Activated T-cell treated with anti-CD3 and anti-CD28 coated beads, Interleukin-2, amount 50 U/mL, for 4 hours (primary cell): ENCODE measurements at regions not wholly inside any gene's neighbourhood (a gene's known extent, or its start where the extent isn't known, plus 50 kb on each side); places are given as distances from the start of the nearest gene placed in this dataset.
"Not testable (repeated sequence)": the region's sequence is repeated elsewhere in the genome, so short reads cannot be mapped to it uniquely, and the experiment has no call there.

Source experiments
- ATAC-seq, 2 donors: fragments of 200-7000 bp; cut with Tn5 transposase; one replicate each; pipeline ENCODE4 v1.10.0; 2021
- DNase-seq: peaks from one replicate; pipeline ENCODE4 v3.0.0-alpha.2; 2020
- H3K27me3 Mint-ChIP-seq: one replicate; pipeline ENCODE4 v1.8.0; 2021; ENCODE audit warnings: low read depth, mixed read lengths
- H3K36me3 Mint-ChIP-seq: one replicate; pipeline ENCODE4 v1.8.0; 2022; ENCODE audit warnings: mixed read lengths; ENCODE audit not compliant: insufficient read depth
- H3K4me1 Mint-ChIP-seq: one replicate; pipeline ENCODE4 v1.8.0; 2021; ENCODE audit warnings: low read depth, mixed read lengths
- H3K4me3 Mint-ChIP-seq: one replicate; pipeline ENCODE4 v1.8.0; 2021; ENCODE audit warnings: mild to moderate bottlenecking, moderate library complexity, mixed read lengths
- H3K9me3 Mint-ChIP-seq: one replicate; pipeline ENCODE4 v1.8.0; 2021; ENCODE audit warnings: mixed read lengths

- DNase-seq, H3K4me1 Mint-ChIP-seq, H3K27me3 Mint-ChIP-seq, ATAC-seq, H3K4me3 Mint-ChIP-seq, H3K9me3 Mint-ChIP-seq: not testable (repeated sequence)
- peaks cover 17% of the 10 kb centered on the region for H3K36me3 Mint-ChIP-seq
Observed at GRCh38 chr18:14250084-14250677, 117.9 kb upstream of the ZNF519 start.

GRCh38 chr18:14239224-14239623 is 107.0 kb upstream of the ZNF519 start:
- ATAC-seq, H3K4me3 Mint-ChIP-seq, H3K36me3 Mint-ChIP-seq, H3K27me3 Mint-ChIP-seq, H3K9me3 Mint-ChIP-seq, H3K4me1 Mint-ChIP-seq, DNase-seq: not testable (repeated sequence)

GRCh38 chr18:14236356-14237048 is 104.3 kb upstream of the ZNF519 start:
- not testable (repeated sequence) for H3K4me3 Mint-ChIP-seq, ATAC-seq, H3K27me3 Mint-ChIP-seq, H3K4me1 Mint-ChIP-seq, DNase-seq, H3K36me3 Mint-ChIP-seq, H3K9me3 Mint-ChIP-seq

- not testable (repeated sequence) for H3K9me3 Mint-ChIP-seq, DNase-seq, H3K4me3 Mint-ChIP-seq, H3K4me1 Mint-ChIP-seq, ATAC-seq, H3K27me3 Mint-ChIP-seq
- H3K36me3 Mint-ChIP-seq = peaks cover 11% of the 10 kb centered on the region
Observed at GRCh38 chr18:14225286-14225679, 93.0 kb upstream of the ZNF519 start.

- H3K9me3 Mint-ChIP-seq, H3K4me1 Mint-ChIP-seq, ATAC-seq, H3K4me3 Mint-ChIP-seq, H3K27me3 Mint-ChIP-seq, DNase-seq: not testable (repeated sequence)
- H3K36me3 Mint-ChIP-seq = peaks cover 11% of the 10 kb centered on the region
Observed at GRCh38 chr18:14224551-14225285, 92.5 kb upstream of the ZNF519 start.

GRCh38 chr18:14223919-14224318 is 91.7 kb upstream of the ZNF519 start:
- peaks cover 11% of the 10 kb centered on the region for H3K36me3 Mint-ChIP-seq
- not testable (repeated sequence) for H3K4me3 Mint-ChIP-seq, H3K4me1 Mint-ChIP-seq, ATAC-seq, H3K9me3 Mint-ChIP-seq, H3K27me3 Mint-ChIP-seq, DNase-seq

GRCh38 chr18:14223231-14223822 is 91.1 kb upstream of the ZNF519 start:
- H3K36me3 Mint-ChIP-seq = peaks cover 11% of the 10 kb centered on the region
- H3K4me3 Mint-ChIP-seq, ATAC-seq, H3K27me3 Mint-ChIP-seq, DNase-seq, H3K9me3 Mint-ChIP-seq, H3K4me1 Mint-ChIP-seq: not testable (repeated sequence)

- H3K36me3 Mint-ChIP-seq = peaks cover 11% of the 10 kb centered on the region
- not testable (repeated sequence) for H3K9me3 Mint-ChIP-seq, DNase-seq, H3K4me1 Mint-ChIP-seq, H3K27me3 Mint-ChIP-seq, H3K4me3 Mint-ChIP-seq, ATAC-seq
Observed at GRCh38 chr18:14222354-14223221, 90.4 kb upstream of the ZNF519 start.

- Mint-ChIP-seq H3K9me3 (no peaks in the 10 kb centered on the region), H3K27me3 (no peaks in the 10 kb centered on the region), H3K4me1 (no peaks in the 10 kb centered on the region), H3K36me3 (peaks cover 11% of the 10 kb centered on the region), H3K4me3 (no peak overlapping the region)
- no peak for ATAC-seq
- DNase-seq = no peak
Observed at GRCh38 chr18:14221689-14222088, 89.5 kb upstream of the ZNF519 start.

- DNase-seq, H3K9me3 Mint-ChIP-seq, H3K36me3 Mint-ChIP-seq, H3K27me3 Mint-ChIP-seq, ATAC-seq, H3K4me1 Mint-ChIP-seq, H3K4me3 Mint-ChIP-seq: not testable (repeated sequence)
Observed at GRCh38 chr18:14215952-14216351, 83.7 kb upstream of the ZNF519 start.

- H3K9me3 Mint-ChIP-seq, H3K4me1 Mint-ChIP-seq, H3K4me3 Mint-ChIP-seq, DNase-seq, H3K27me3 Mint-ChIP-seq, ATAC-seq: not testable (repeated sequence)
- peaks cover 12% of the 10 kb centered on the region for H3K36me3 Mint-ChIP-seq
Observed at GRCh38 chr18:14203424-14203823, 71.2 kb upstream of the ZNF519 start.

- peaks cover 13% of the 10 kb centered on the region for H3K4me1 Mint-ChIP-seq
- H3K36me3 Mint-ChIP-seq, H3K4me3 Mint-ChIP-seq, H3K9me3 Mint-ChIP-seq, H3K27me3 Mint-ChIP-seq, DNase-seq: not testable (repeated sequence)
- ATAC-seq = peak; percentile 37 to 70
Observed at GRCh38 chr18:14190776-14191442, 58.7 kb upstream of the ZNF519 start.

- H3K9me3 Mint-ChIP-seq = no peaks in the 10 kb centered on the region
- DNase-seq = no peak
- no peaks in the 10 kb centered on the region for H3K27me3 Mint-ChIP-seq
- H3K4me3 Mint-ChIP-seq = no peak overlapping the region
- peaks cover 13% of the 10 kb centered on the region for H3K4me1 Mint-ChIP-seq
- peaks cover 6% of the 10 kb centered on the region for H3K36me3 Mint-ChIP-seq
- peak in 1 of 2 donors; percentile 41 for ATAC-seq
Observed at GRCh38 chr18:14189858-14190257, 57.6 kb upstream of the ZNF519 start.
